CD4-positive, alpha-beta T cell (primary cell): ENCODE measurements at regions not wholly inside any gene's neighbourhood (a gene's known extent, or its start where the extent isn't known, plus 50 kb on each side); places are given as distances from the start of the nearest gene placed in this dataset.

ENCODE experiments used
- ATAC-seq: fragments of 200-7000 bp; cut with Tn5 transposase; one replicate; pipeline ENCODE4 v1.10.0; 2022; ENCODE audit warnings: mild to moderate bottlenecking; ENCODE audit not compliant: poor library complexity
- CTCF ChIA-PET: fragments of 350-600 bp; sonication (Branson Sonifier 250); formaldehyde crosslinking; loops from one replicate; lab custom pipeline; 2021; ENCODE audit warnings: antibody characterized with exemption, inconsistent platforms; lab: Charles Lee
- POLR2A ChIA-PET: fragments of 350-600 bp; sonication (Branson Sonifier 250); formaldehyde crosslinking; loops from one replicate; lab custom pipeline; 2021; ENCODE audit warnings: antibody characterized with exemption, inconsistent platforms; lab: Charles Lee
- DNase-seq, 14 experiments: peaks; one replicate each; pipeline ENCODE4 v3.0.0-alpha.2; 2013 to 2020; ENCODE audit warnings: mixed read lengths in 2 of 14
- H3K27ac ChIP-seq, 2 donors: one replicate each; pipeline versions ENCODE4 v1.5.1 to v1.7.0; 2013; ENCODE audit warnings: low read length in 2 of 2, low read depth in 1 of 2, mild to moderate bottlenecking in 1 of 2
- H3K27me3 ChIP-seq, 2 experiments: 1 replicate in 1 of 2; 2 replicates in 1 of 2; pipeline versions ENCODE4 v1.6.1 to v1.7.0; 2013; ENCODE audit warnings: low read length in 2 of 2, control low read depth in 1 of 2, mild to moderate bottlenecking in 1 of 2, moderate library complexity in 1 of 2; ENCODE audit not compliant: insufficient read depth in 2 of 2, control insufficient read depth in 1 of 2
- H3K36me3 ChIP-seq: one replicate; pipeline ENCODE4 v1.6.1; 2013; ENCODE audit warnings: low read length, control low read depth; ENCODE audit not compliant: insufficient read depth
- H3K4me1 ChIP-seq: one replicate; pipeline ENCODE4 v1.6.1; 2013; ENCODE audit warnings: low read length, control low read depth; ENCODE audit not compliant: insufficient read depth
- H3K4me3 ChIP-seq: one replicate; pipeline ENCODE4 v1.5.1; 2013; ENCODE audit warnings: mild to moderate bottlenecking, low read length, moderate library complexity
- H3K9me3 ChIP-seq, 2 experiments: 1 replicate in 1 of 2; 2 replicates in 1 of 2; pipeline versions ENCODE4 v1.6.1 to v1.7.0; 2013; ENCODE audit warnings: low read length in 2 of 2, mild to moderate bottlenecking in 2 of 2, control low read depth in 1 of 2, moderate library complexity in 1 of 2; ENCODE audit not compliant: control insufficient read depth in 1 of 2, insufficient read depth in 1 of 2
- H3K27ac Mint-ChIP-seq: one replicate; pipeline ENCODE4 v1.8.0; 2020; ENCODE audit warnings: mixed read lengths
- H3K27me3 Mint-ChIP-seq: one replicate; pipeline ENCODE4 v1.8.0; 2021; ENCODE audit warnings: mixed read lengths
- H3K36me3 Mint-ChIP-seq: one replicate; pipeline ENCODE4 v1.8.0; 2021; ENCODE audit warnings: low read depth, mixed read lengths
- H3K4me1 Mint-ChIP-seq: one replicate; pipeline ENCODE4 v1.8.0; 2021; ENCODE audit warnings: low read depth, mixed read lengths
- H3K4me3 Mint-ChIP-seq: one replicate; pipeline ENCODE4 v1.8.0; 2020; ENCODE audit warnings: mild to moderate bottlenecking, mixed read lengths
- H3K9me3 Mint-ChIP-seq: one replicate; pipeline ENCODE4 v1.8.0; 2020; ENCODE audit warnings: mixed read lengths
- intact Hi-C, 2 experiments: fragments of 100-400 bp; cut with DNase I in 1 of 2; cut with micrococcal nuclease in 1 of 2; formaldehyde crosslinking; loops; one replicate each; pipeline versions ENCODE4 v1.15.1 to v1.9.0; 2023 to 2025; cut with DNase I, micrococcal nuclease
- TF ChIP-seq, protein P1 (sequence below): fragments of 200-600 bp; IDR thresholded peaks from one replicate; pipeline ENCODE4 v1.8.0; 2022; ENCODE audit warnings: antibody characterized with exemption, mild to moderate bottlenecking

DNA sequence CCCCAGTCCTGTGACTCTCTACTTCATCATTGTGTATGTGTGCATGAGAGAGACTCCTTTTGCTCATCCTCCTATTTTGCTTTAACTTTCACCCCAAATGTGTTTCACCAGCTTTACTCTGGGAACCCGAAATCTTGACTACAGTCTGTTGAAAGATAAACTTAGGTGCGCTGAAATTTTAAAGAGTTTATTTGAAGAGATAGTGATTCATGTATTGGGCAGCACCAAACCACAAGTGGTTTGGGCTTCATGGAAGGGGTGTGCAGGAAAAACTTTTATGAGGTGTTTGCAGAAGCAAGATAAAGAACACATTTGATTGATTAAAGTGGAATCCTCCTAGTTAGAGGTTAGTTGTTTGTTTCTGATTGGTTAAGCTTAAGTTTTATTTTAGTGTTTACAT lies 50.8 kb upstream of the RFC3 start:
- H3K27ac Mint-ChIP-seq, result no peak overlapping the region
- Histone ChIP-seq H3K27me3 (no peaks in the 10 kb centered on the region), H3K27ac (no peak overlapping the region), H3K36me3 (no peaks in the 10 kb centered on the region), H3K4me3 (no peak overlapping the region), H3K4me1 (no peaks in the 10 kb centered on the region), H3K9me3 (no peaks in the 10 kb centered on the region)
- H3K4me1 Mint-ChIP-seq, result no peaks in the 10 kb centered on the region
- TF ChIP-seq, protein P1, sequence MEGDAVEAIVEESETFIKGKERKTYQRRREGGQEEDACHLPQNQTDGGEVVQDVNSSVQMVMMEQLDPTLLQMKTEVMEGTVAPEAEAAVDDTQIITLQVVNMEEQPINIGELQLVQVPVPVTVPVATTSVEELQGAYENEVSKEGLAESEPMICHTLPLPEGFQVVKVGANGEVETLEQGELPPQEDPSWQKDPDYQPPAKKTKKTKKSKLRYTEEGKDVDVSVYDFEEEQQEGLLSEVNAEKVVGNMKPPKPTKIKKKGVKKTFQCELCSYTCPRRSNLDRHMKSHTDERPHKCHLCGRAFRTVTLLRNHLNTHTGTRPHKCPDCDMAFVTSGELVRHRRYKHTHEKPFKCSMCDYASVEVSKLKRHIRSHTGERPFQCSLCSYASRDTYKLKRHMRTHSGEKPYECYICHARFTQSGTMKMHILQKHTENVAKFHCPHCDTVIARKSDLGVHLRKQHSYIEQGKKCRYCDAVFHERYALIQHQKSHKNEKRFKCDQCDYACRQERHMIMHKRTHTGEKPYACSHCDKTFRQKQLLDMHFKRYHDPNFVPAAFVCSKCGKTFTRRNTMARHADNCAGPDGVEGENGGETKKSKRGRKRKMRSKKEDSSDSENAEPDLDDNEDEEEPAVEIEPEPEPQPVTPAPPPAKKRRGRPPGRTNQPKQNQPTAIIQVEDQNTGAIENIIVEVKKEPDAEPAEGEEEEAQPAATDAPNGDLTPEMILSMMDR, result no peak
- H3K4me3 Mint-ChIP-seq, result no peak overlapping the region
- intact Hi-C loops, result no loop called here
- no peak for DNase-seq
- ATAC-seq, result no peak
- ChIA-PET CTCF (no interaction called here), POLR2A (no interaction called here)
- H3K9me3 Mint-ChIP-seq, result no peaks in the 10 kb centered on the region
- peaks cover 9% of the 10 kb centered on the region for H3K27me3 Mint-ChIP-seq
- no peaks in the 10 kb centered on the region for H3K36me3 Mint-ChIP-seq
